ENCODE measurements at regions not wholly inside any gene's neighbourhood (a gene's known extent, or its start where the extent isn't known, plus 50 kb on each side); places are given as distances from the start of the nearest gene placed in this dataset.

- H3K4me2 ChIP-seq (ENCODE audit: low read depth, low read length, poor library complexity, severe bottlenecking) = no peak overlapping the region
- no peak overlapping the region for H3K9ac ChIP-seq (ENCODE audit: low read depth, low read length, poor library complexity, severe bottlenecking)
- H4K20me1 ChIP-seq (ENCODE audit: insufficient read depth, low read length, poor library complexity, severe bottlenecking) = no peaks in the 10 kb centered on the region
- no peak overlapping the region for H2AFZ ChIP-seq (ENCODE audit: low read length)
- H3F3A ChIP-seq (ENCODE audit: low read depth) = no peaks in the 10 kb centered on the region
- no peaks in the 10 kb centered on the region for H3K4me1 ChIP-seq (ENCODE audit: insufficient read depth, low read length, poor library complexity, severe bottlenecking)
- no peak for TF ChIP-seq CTCF (conservative IDR thresholded peaks at IDR 0.05; ENCODE audit: low read length)
- TF ChIP-seq EZH2phosphoT487 (IDR thresholded peaks at IDR 0.05; ENCODE audit: borderline replicate concordance) = no peak
- no peaks in the 10 kb centered on the region for H3K9me2 ChIP-seq (replicated peaks; ENCODE audit: low read depth, low read length)
- H3K9me3 ChIP-seq (ENCODE audit: insufficient read depth, low read depth, low read length) = peaks cover 7% of the 10 kb centered on the region; the same call in 1 of the 2 replicates
- H3K4me3 ChIP-seq (ENCODE audit: low read length, poor library complexity, severe bottlenecking) = no peak overlapping the region
- H3K27me3 ChIP-seq (ENCODE audit: insufficient read depth, low read length, poor library complexity, severe bottlenecking) = no peaks in the 10 kb centered on the region
- no peaks in the 10 kb centered on the region for H3K79me2 ChIP-seq (ENCODE audit: insufficient read depth, low read length)
- no peaks in the 10 kb centered on the region for H3K36me3 ChIP-seq (ENCODE audit: insufficient read depth, low read length)
Measured at GRCh38 chr14:96629082-96629481, 126.9 kb downstream of the PAPOLA start.

- Histone ChIP-seq H3K27me3 (ENCODE audit: insufficient read depth, low read length, poor library complexity, severe bottlenecking) (no peaks in the 10 kb centered on the region), H3F3A (ENCODE audit: low read depth) (no peaks in the 10 kb centered on the region), H3K79me2 (ENCODE audit: insufficient read depth, low read length) (no peaks in the 10 kb centered on the region), H3K4me1 (ENCODE audit: insufficient read depth, low read length, poor library complexity, severe bottlenecking) (no peaks in the 10 kb centered on the region), H2AFZ (ENCODE audit: low read length) (no peak overlapping the region), H3K9me3 (ENCODE audit: insufficient read depth, low read depth, low read length) (peaks cover 3% of the 10 kb centered on the region; the same call in 1 of the 2 replicates), H3K36me3 (ENCODE audit: insufficient read depth, low read length) (no peaks in the 10 kb centered on the region), H3K9ac (ENCODE audit: low read depth, low read length, poor library complexity, severe bottlenecking) (no peak overlapping the region), H4K20me1 (ENCODE audit: insufficient read depth, low read length, poor library complexity, severe bottlenecking) (no peaks in the 10 kb centered on the region), H3K9me2 (replicated peaks; ENCODE audit: low read depth, low read length) (no peaks in the 10 kb centered on the region), H3K4me2 (ENCODE audit: low read depth, low read length, poor library complexity, severe bottlenecking) (no peak overlapping the region), H3K4me3 (ENCODE audit: low read length, poor library complexity, severe bottlenecking) (no peak overlapping the region)
- TF ChIP-seq EZH2phosphoT487 (IDR thresholded peaks at IDR 0.05; ENCODE audit: borderline replicate concordance) = no peak
- TF ChIP-seq CTCF (conservative IDR thresholded peaks at IDR 0.05; ENCODE audit: low read length) = no peak
Measured at GRCh38 chr14:96629558-96630222, 127.5 kb downstream of the PAPOLA start.

DNA sequence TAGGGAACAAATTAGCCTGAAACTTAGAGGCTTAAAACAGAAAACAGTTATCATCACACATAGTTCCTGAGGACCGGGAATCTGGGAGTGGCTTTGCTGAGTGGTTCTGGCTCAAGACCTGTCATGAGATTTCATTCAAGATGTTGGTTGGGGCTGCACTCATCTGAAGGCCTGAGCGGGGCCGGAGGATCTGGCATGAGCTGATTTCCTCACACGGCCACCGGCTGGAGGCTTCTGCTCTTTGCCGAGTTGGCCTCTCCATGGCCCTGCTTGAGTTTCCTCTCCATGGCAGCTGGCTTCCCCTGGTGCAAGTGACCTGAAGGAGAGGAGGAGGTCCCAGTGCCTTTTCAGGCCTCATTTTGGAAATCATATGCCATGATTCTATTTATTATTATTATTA lies 128.1 kb downstream of the PAPOLA start:
- Histone ChIP-seq H3K9me3 (ENCODE audit: insufficient read depth, low read depth, low read length) (peaks cover 3% of the 10 kb centered on the region; the same call in 1 of the 2 replicates), H4K20me1 (ENCODE audit: insufficient read depth, low read length, poor library complexity, severe bottlenecking) (no peaks in the 10 kb centered on the region), H3K79me2 (ENCODE audit: insufficient read depth, low read length) (no peaks in the 10 kb centered on the region), H3K9ac (ENCODE audit: low read depth, low read length, poor library complexity, severe bottlenecking) (no peak overlapping the region), H3K4me3 (ENCODE audit: low read length, poor library complexity, severe bottlenecking) (no peak overlapping the region), H3K4me2 (ENCODE audit: low read depth, low read length, poor library complexity, severe bottlenecking) (no peak overlapping the region), H3K27me3 (ENCODE audit: insufficient read depth, low read length, poor library complexity, severe bottlenecking) (no peaks in the 10 kb centered on the region), H3K9me2 (replicated peaks; ENCODE audit: low read depth, low read length) (no peaks in the 10 kb centered on the region), H3K4me1 (ENCODE audit: insufficient read depth, low read length, poor library complexity, severe bottlenecking) (no peaks in the 10 kb centered on the region), H3F3A (ENCODE audit: low read depth) (no peaks in the 10 kb centered on the region), H2AFZ (ENCODE audit: low read length) (no peak overlapping the region), H3K36me3 (ENCODE audit: insufficient read depth, low read length) (no peaks in the 10 kb centered on the region)
- no peak for TF ChIP-seq CTCF (conservative IDR thresholded peaks at IDR 0.05; ENCODE audit: low read length)
- no peak for TF ChIP-seq EZH2phosphoT487 (IDR thresholded peaks at IDR 0.05; ENCODE audit: borderline replicate concordance)
